T-cell (primary cell): ENCODE measurements at regions not wholly inside any gene's neighbourhood (a gene's known extent, or its start where the extent isn't known, plus 50 kb on each side); places are given as distances from the start of the nearest gene placed in this dataset.
"Not testable (repeated sequence)": the region's sequence is repeated elsewhere in the genome, so short reads cannot be mapped to it uniquely, and the experiment has no call there.

Experiments used
- ATAC-seq, 4 experiments: fragments of 200-7000 bp in 3 of 4; fragments of 150-1000 bp in 1 of 4; cut with Tn5 transposase; replicated peaks in 1 of 4; 1 replicate in 3 of 4; 2 replicates in 1 of 4; pipeline ENCODE4 v1.10.0; 2021; ENCODE audit warnings: moderate library complexity in 3 of 4, mild to moderate bottlenecking in 2 of 4, moderate number of reproducible peaks in 1 of 4
- CTCF ChIA-PET, 2 donors: fragments of 300-600 bp; sonication (Branson Sonifier 250); formaldehyde crosslinking; loops; one replicate each; lab custom pipeline; 2022; ENCODE audit warnings: antibody characterized with exemption in 2 of 2; lab: Charles Lee
- POLR2A ChIA-PET, 2 donors: fragments of 300-600 bp; sonication (Branson Sonifier 250); formaldehyde crosslinking; loops; one replicate each; lab custom pipeline; 2022; ENCODE audit warnings: antibody characterized with exemption in 2 of 2; lab: Charles Lee
- DNase-seq, 35 experiments: peaks; one replicate each; pipeline versions ENCODE4 v3.0.0 to v3.0.0-alpha.2; 2013 to 2023
- H3K27ac ChIP-seq: one replicate; pipeline ENCODE4 v1.5.1; 2013; ENCODE audit warnings: low read length
- H3K27me3 ChIP-seq, 2 experiments: replicated peaks in 1 of 2; 1 replicate in 1 of 2; 2 replicates in 1 of 2; pipeline versions ENCODE4 v1.6.1 to v1.7.0; 2013; ENCODE audit warnings: low read length in 1 of 2, mixed read lengths in 1 of 2; ENCODE audit not compliant: control insufficient read depth in 2 of 2, insufficient read depth in 2 of 2; ENCODE audit errors: extremely low read depth in 1 of 2
- H3K36me3 ChIP-seq, 2 donors: 1 replicate in 1 of 2; 2 replicates in 1 of 2; pipeline versions ENCODE4 v1.6.1 to v1.7.0; 2013; ENCODE audit warnings: low read length in 1 of 2; ENCODE audit not compliant: control insufficient read depth in 2 of 2, insufficient read depth in 1 of 2; ENCODE audit errors: extremely low read depth in 1 of 2
- H3K4me1 ChIP-seq, 2 experiments: 1 replicate in 1 of 2; 2 replicates in 1 of 2; pipeline versions ENCODE4 v1.6.1 to v1.7.0; 2013; ENCODE audit warnings: low read length in 2 of 2, mixed read lengths in 1 of 2; ENCODE audit not compliant: insufficient read depth in 2 of 2, control insufficient read depth in 1 of 2; ENCODE audit errors: extremely low read depth in 1 of 2
- H3K4me3 ChIP-seq, 2 donors: 1 replicate in 1 of 2; 2 replicates in 1 of 2; pipeline versions ENCODE4 v1.5.1 to v1.7.0; 2013; ENCODE audit warnings: mild to moderate bottlenecking in 2 of 2, low read length in 1 of 2, moderate library complexity in 1 of 2; ENCODE audit not compliant: control insufficient read depth in 1 of 2; ENCODE audit errors: extremely low read depth in 1 of 2
- H3K9me3 ChIP-seq: 2 replicates; pipeline ENCODE4 v1.7.0; 2013
- H3K27ac Mint-ChIP-seq, 2 donors: one replicate each; pipeline ENCODE4 v1.8.0; 2020 to 2021; ENCODE audit warnings: mild to moderate bottlenecking in 2 of 2, mixed read lengths in 2 of 2
- H3K27me3 Mint-ChIP-seq, 2 donors: one replicate each; pipeline ENCODE4 v1.8.0; 2021 to 2022; ENCODE audit warnings: mixed read lengths in 2 of 2
- H3K36me3 Mint-ChIP-seq: one replicate; pipeline ENCODE4 v1.8.0; 2021; ENCODE audit warnings: mixed read lengths
- H3K4me1 Mint-ChIP-seq, 3 donors: one replicate each; pipeline ENCODE4 v1.8.0; 2020 to 2022; ENCODE audit warnings: mixed read lengths in 3 of 3, mild to moderate bottlenecking in 1 of 3
- H3K4me3 Mint-ChIP-seq, 3 donors: one replicate each; pipeline ENCODE4 v1.8.0; 2020 to 2022; ENCODE audit warnings: mild to moderate bottlenecking in 3 of 3, mixed read lengths in 3 of 3, moderate library complexity in 3 of 3
- H3K9me3 Mint-ChIP-seq, 3 donors: one replicate each; pipeline ENCODE4 v1.8.0; 2020 to 2022; ENCODE audit warnings: mixed read lengths in 3 of 3
- WGBS: methylation state at CpG from one replicate; pipeline ENCODE4 v1.1.5; 2013; ENCODE audit warnings: missing lambda C conversion rate; ENCODE audit not compliant: insufficient coverage; 5-methylcytosine and 5-hydroxymethylcytosine counted together

DNA sequence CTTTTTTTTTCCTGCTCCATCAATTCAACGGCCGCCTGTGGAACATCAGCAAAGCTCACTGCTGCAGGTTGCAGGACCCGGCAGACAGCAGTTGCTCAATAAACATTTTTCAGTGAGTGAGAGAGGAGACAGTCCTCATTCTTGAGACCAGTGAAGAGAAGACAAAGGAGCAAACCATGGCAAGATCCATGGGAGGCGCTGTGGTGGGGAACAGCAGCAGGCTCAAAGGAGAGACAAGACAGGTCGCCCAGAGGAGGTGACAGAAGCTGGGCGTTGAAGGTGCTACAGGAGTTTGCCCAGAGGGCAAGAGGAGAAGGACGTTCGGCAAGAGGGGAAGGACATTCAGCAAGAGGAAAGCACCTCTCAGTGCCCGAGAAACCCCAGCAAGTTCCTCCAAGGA is 74.5 kb upstream of the FGFR2 start:
- H3K27me3 ChIP-seq = peaks cover 0 to 31% of the 10 kb centered on the region in 2 experiments
- WGBS = 75% methylated on average over 7 of the region's 9 CpGs
- POLR2A ChIA-PET = no interaction called here
- ATAC-seq = no peak
- no peaks in the 10 kb centered on the region for H3K36me3 ChIP-seq
- Mint-ChIP-seq H3K4me3 (no peak overlapping the region), H3K9me3 (peaks cover 0 to 4% (median 0%) of the 10 kb centered on the region in 3 donors), H3K27ac (no peak overlapping the region), H3K4me1 (no peaks in the 10 kb centered on the region), H3K36me3 (no peaks in the 10 kb centered on the region), H3K27me3 (peaks cover 9 to 24% of the 10 kb centered on the region in 2 donors)
- H3K9me3 ChIP-seq = no peaks in the 10 kb centered on the region
- no peak overlapping the region for H3K27ac ChIP-seq
- CTCF ChIA-PET = no interaction called here
- H3K4me3 ChIP-seq = no peak overlapping the region
- H3K4me1 ChIP-seq = no peaks in the 10 kb centered on the region
- no peak for DNase-seq

DNA sequence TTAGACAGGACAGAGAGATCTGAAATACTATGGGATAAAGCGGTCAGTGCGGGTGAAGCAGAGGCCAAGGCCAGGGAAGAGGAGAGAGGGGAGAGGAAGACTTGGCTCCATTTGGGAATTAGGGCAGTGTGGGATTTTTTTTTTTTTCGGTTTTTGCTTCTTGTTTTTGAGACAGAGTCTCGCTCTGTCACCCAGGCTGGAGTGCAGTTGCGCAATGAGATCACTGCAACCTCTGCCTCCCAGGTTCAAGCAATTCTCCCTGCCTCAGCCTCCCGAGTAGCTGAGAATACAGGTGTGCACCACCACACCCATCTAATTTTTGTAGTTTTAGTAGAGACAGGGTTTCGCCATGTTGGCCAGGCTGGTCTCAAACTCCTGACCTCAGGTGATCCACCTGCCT is 71.6 kb upstream of the FGFR2 start:
- H3K4me1 ChIP-seq, H3K9me3 Mint-ChIP-seq, CTCF ChIA-PET, ATAC-seq, H3K4me3 ChIP-seq, POLR2A ChIA-PET, H3K4me1 Mint-ChIP-seq, H3K4me3 Mint-ChIP-seq, H3K9me3 ChIP-seq, H3K27ac Mint-ChIP-seq, H3K36me3 Mint-ChIP-seq, DNase-seq, H3K36me3 ChIP-seq, H3K27ac ChIP-seq: not testable (repeated sequence)
- peaks cover 9 to 22% of the 10 kb centered on the region in 2 donors for H3K27me3 Mint-ChIP-seq
- H3K27me3 ChIP-seq = peaks cover 0 to 24% of the 10 kb centered on the region in 2 experiments
- WGBS = 90% methylated on average over 5 of the region's 7 CpGs

GRCh38 chr10:121669028-121669374 is 70.8 kb upstream of the FGFR2 start:
- peaks cover 0 to 25% of the 10 kb centered on the region in 2 experiments for H3K27me3 ChIP-seq
- ChIA-PET POLR2A (no interaction called here), CTCF (no interaction called here)
- WGBS = 37% methylated on average over 2 of the region's 6 CpGs
- Mint-ChIP-seq H3K4me1 (no peaks in the 10 kb centered on the region), H3K36me3 (no peaks in the 10 kb centered on the region), H3K4me3 (no peak overlapping the region), H3K27ac (no peak overlapping the region), H3K27me3 (peaks cover 9 to 17% of the 10 kb centered on the region in 2 donors), H3K9me3 (peaks cover 0 to 5% (median 4%) of the 10 kb centered on the region in 3 donors)
- H3K4me3 ChIP-seq = no peak overlapping the region
- DNase-seq = no peak
- ATAC-seq = no peak
- no peaks in the 10 kb centered on the region for H3K4me1 ChIP-seq
- H3K36me3 ChIP-seq = no peaks in the 10 kb centered on the region
- H3K27ac ChIP-seq = no peak overlapping the region
- no peaks in the 10 kb centered on the region for H3K9me3 ChIP-seq

- Mint-ChIP-seq H3K27me3 (peaks cover 12 to 18% of the 10 kb centered on the region in 2 donors), H3K4me3 (no peak overlapping the region), H3K4me1 (no peaks in the 10 kb centered on the region), H3K27ac (no peak overlapping the region), H3K9me3 (peaks cover 0 to 5% (median 4%) of the 10 kb centered on the region in 3 donors), H3K36me3 (no peaks in the 10 kb centered on the region)
- Histone ChIP-seq H3K4me3 (no peak overlapping the region), H3K36me3 (no peaks in the 10 kb centered on the region), H3K27me3 (peaks cover 0 to 25% of the 10 kb centered on the region in 2 experiments), H3K27ac (no peak overlapping the region), H3K4me1 (no peaks in the 10 kb centered on the region), H3K9me3 (no peaks in the 10 kb centered on the region)
- POLR2A ChIA-PET = no interaction called here
- WGBS = 20% methylated on average over 7 of the region's 9 CpGs
- ATAC-seq = no peak
- CTCF ChIA-PET = no interaction called here
- no peak for DNase-seq
These were observed 70.2 kb upstream of the FGFR2 start for GRCh38 chr10:121668314-121669027.

DNA sequence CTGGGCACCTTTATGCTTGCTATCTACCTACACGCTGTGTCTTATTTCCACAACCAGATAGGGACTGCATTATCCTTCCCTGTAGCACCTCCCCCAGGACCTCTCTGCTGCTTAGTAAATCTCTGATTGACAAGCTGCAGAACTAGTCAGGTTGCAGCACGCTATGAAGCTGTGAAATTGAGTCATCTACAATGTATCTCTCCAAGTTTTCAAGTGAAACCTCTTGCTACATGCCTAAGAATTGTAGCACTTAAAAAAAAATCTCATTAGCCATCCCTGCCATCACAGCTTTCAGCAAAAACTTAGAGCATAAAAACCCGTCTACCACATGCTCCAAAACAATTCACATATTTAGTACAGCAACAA is 69.7 kb upstream of the FGFR2 start:
- Mint-ChIP-seq H3K27me3 (peaks cover 16 to 22% of the 10 kb centered on the region in 2 donors), H3K27ac (no peak overlapping the region), H3K9me3 (peaks cover 0 to 5% (median 4%) of the 10 kb centered on the region in 3 donors), H3K4me3 (no peak overlapping the region), H3K4me1 (no peaks in the 10 kb centered on the region), H3K36me3 (no peaks in the 10 kb centered on the region)
- ChIA-PET POLR2A (no interaction called here), CTCF (no interaction called here)
- no peak overlapping the region for H3K27ac ChIP-seq
- ATAC-seq = no peak
- peaks cover 0 to 24% of the 10 kb centered on the region in 2 experiments for H3K27me3 ChIP-seq
- H3K36me3 ChIP-seq = no peaks in the 10 kb centered on the region
- no peak overlapping the region for H3K4me3 ChIP-seq
- H3K9me3 ChIP-seq = no peaks in the 10 kb centered on the region
- DNase-seq = no peak
- 81% methylated on average over 2 of the region's 3 CpGs for WGBS
- no peaks in the 10 kb centered on the region for H3K4me1 ChIP-seq

- WGBS = 63% methylated on average over 1 of the region's 3 CpGs
- DNase-seq (no peak), ATAC-seq (no peak)
- Mint-ChIP-seq H3K9me3 (peaks cover 0 to 5% (median 4%) of the 10 kb centered on the region in 3 donors), H3K27me3 (peaks cover 16 to 22% of the 10 kb centered on the region in 2 donors), H3K4me1 (no peaks in the 10 kb centered on the region), H3K27ac (no peak overlapping the region), H3K36me3 (no peaks in the 10 kb centered on the region), H3K4me3 (no peak overlapping the region)
- Histone ChIP-seq H3K27me3 (peaks cover 0 to 27% of the 10 kb centered on the region in 2 experiments), H3K4me1 (no peaks in the 10 kb centered on the region), H3K36me3 (no peaks in the 10 kb centered on the region), H3K9me3 (no peaks in the 10 kb centered on the region), H3K27ac (no peak overlapping the region), H3K4me3 (no peak overlapping the region)
- ChIA-PET POLR2A (no interaction called here), CTCF (no interaction called here)
These were observed 67.6 kb upstream of the FGFR2 start for GRCh38 chr10:121665809-121666208.
